ENCODE measurements at regions not wholly inside any gene's neighbourhood (a gene's known extent, or its start where the extent isn't known, plus 50 kb on each side); places are given as distances from the start of the nearest gene placed in this dataset.

- TF ChIP-seq CTCF (IDR thresholded peaks at IDR 0.05) (no peak), POLR2A (IDR thresholded peaks at IDR 0.05) (no peak)
Observed at GRCh38 chr9:15018096-15018637, 107.9 kb upstream of the FREM1 start.
